HG03565 (cell line): ENCODE measurements at regions not wholly inside any gene's neighbourhood (a gene's known extent, or its start where the extent isn't known, plus 50 kb on each side); places are given as distances from the start of the nearest gene placed in this dataset.

Experiments used
- ATAC-seq: cut with Tn5 transposase; IDR thresholded peaks from one replicate; pipeline ENCODE4 v1.9.1; 2021; ENCODE audit warnings: mild to moderate bottlenecking, moderate library complexity; ENCODE audit not compliant: unreplicated experiment

DNA sequence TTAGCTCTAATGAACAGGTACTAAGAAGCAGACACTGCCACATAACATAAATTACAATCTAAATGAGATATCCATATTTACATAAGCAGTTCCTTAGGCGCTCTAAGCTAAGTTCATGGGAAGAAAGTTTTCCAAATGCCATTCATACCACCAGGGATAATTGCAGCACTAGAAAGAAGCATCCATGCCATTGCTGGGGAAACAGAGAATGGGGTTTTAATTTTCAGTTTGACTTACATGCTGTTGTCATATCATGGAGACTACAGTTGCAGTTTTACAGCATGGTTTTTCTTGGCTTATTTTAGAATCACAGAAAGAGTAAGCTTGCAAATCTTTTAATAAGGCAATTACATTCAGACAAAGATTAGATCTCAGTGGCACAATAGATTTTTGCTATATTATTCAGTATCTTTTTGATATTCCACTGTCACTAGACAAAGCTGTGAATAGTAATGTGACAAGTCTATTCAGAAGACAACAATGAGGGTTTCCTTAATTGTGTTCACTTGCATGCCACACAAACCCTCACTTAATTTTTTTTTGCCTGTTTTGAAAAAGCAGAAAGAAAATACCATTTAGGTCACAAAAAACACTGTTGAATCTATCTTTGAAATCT is 108.4 kb upstream of the ELAVL2 start:
- ATAC-seq, result no peak

DNA sequence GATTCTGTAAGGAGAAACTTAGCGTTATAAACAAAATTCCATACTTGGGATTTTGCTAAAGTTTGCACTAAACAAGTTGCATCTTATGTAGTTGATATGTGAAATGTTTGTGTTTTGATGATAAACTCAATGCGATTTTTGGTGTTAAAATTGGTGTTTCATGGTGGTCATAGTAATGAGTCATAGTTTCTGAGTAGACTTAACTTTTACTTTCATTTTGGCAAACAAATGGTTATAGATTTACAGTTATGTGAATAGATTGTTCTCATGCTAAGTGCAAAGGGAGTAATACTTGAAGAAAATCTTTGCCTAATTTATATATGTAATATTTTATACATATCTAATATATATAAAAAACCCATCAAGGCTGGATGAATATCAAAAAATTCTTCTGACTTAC is 107.3 kb upstream of the ELAVL2 start:
- no peak for ATAC-seq

DNA sequence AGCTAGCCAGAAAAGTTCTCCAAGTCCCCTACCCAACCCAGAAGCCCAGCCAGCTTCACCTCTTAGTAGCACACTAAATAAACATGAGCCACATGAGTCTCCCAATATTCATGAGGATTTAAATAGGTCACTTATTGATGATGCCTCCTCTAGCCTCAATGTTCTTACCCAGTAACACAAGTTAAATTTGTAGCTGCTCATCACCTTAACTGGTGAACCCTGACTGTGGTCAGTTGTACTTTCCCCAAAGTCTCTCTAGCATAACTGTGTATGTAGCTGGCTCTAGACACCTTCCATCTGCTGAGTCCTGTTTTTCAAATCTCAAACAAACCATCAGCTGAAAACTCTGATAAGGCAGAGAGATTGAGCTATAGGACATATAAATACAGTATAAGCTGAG is 100.3 kb upstream of the ELAVL2 start:
- ATAC-seq, result peak; percentile 74

DNA sequence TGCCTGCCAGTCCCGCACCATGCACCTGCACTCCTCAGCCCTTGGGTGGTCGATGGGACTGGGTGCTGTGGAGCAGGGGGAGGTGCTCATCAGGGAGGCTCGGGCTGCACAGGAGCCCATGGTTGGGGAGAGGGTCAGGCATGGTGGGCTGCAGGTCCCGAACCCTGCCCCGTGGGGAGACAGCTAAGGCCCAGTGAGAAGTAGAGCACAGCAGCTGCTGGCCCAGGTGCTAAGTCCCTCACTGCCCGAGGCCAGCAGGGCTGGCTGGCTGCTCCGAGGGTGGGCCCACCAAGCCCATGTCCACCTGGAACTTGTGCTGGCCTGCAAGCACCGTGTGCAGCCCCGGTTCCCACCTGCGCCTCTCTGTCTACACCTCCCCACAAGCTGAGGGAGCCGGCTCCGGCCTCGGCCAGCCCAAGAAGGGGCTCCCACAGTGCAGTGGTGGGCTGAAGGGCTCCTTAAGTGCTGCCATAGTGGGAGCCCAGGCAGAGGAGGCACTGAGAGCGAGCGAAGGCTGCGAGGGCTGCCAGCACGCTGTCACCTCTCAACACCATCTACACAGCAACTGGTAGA is 88.5 kb upstream of the ELAVL2 start:
- no peak for ATAC-seq

DNA sequence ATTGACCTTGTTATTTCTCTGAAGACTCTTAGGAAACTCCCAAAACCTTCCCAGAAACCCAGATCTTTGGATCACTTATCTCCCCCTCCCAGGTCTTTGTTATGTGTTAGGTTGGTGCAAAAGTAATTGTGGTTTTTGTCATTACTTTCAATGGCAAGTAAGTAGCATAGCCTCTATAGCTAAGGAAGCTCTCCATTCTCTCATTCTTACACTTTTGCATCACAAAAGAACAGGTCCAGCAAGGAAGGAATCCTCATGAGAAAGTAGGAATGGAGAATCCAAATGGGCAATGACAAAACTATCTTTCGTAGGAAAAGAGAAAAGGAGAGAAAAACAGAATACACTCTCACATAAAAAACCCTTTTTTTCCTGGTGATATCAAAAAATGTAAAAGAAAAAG is 81.3 kb upstream of the ELAVL2 start:
- ATAC-seq, result no peak

DNA sequence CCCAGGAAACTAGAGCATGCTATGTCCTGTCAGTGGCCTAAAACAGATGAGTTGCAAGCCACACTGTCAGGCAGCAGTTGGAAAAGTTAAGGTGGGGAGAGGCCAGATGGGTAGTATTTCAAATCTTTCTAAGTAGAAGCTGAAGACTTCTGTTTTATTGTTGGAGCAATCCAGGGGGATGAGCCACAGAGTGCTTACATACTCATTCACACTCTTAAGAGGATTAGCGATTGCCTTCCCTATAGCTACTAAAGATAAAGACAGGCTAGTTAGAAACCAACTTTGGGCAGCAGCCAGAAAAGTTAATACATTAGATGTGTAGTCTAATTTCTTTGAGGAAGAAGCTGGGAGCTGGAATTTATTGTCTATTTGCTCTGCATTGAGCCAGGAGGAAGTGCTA is 61.7 kb upstream of the ELAVL2 start:
- no peak for ATAC-seq
